Karpas-422 (cell line): ENCODE measurements at regions not wholly inside any gene's neighbourhood (a gene's known extent, or its start where the extent isn't known, plus 50 kb on each side); places are given as distances from the start of the nearest gene placed in this dataset.

Source experiments
- DNase-seq: peaks from one replicate; pipeline ENCODE4 v3.0.0-alpha.2; 2015
- H2AFZ ChIP-seq: fragments of 200-600 bp; sonication (generic); 2 replicates; pipeline ENCODE4 v1.6.1; 2014; ENCODE audit warnings: antibody characterized with exemption, low read length, mixed read lengths
- H3K27ac ChIP-seq: fragments of 200-600 bp; sonication (generic); 2 replicates; pipeline ENCODE4 v1.5.1; 2014; ENCODE audit warnings: mild to moderate bottlenecking, low read length, moderate library complexity
- H3K27me3 ChIP-seq: fragments of 200-600 bp; sonication (generic); 2 replicates; pipeline ENCODE4 v1.6.1; 2014; ENCODE audit warnings: low read length, mixed read lengths
- H3K36me3 ChIP-seq: fragments of 200-600 bp; sonication (generic); 2 replicates; pipeline ENCODE4 v1.6.1; 2014; ENCODE audit warnings: low read length, mixed read lengths; ENCODE audit not compliant: insufficient read depth
- H3K4me1 ChIP-seq: fragments of 200-600 bp; sonication (generic); 2 replicates; pipeline ENCODE4 v1.6.1; 2014; ENCODE audit warnings: mild to moderate bottlenecking, low read length, mixed read lengths
- H3K4me2 ChIP-seq: fragments of 200-600 bp; sonication (generic); 2 replicates; pipeline ENCODE4 v1.6.1; 2014; ENCODE audit warnings: low read length, low read depth, mild to moderate bottlenecking; ENCODE audit not compliant: poor library complexity, severe bottlenecking
- H3K4me3 ChIP-seq: fragments of 200-600 bp; sonication (generic); 2 replicates; pipeline ENCODE4 v1.5.1; 2014; ENCODE audit warnings: mild to moderate bottlenecking, antibody characterized with exemption, low read length, mixed read lengths
- H3K79me2 ChIP-seq: fragments of 200-600 bp; sonication (generic); 2 replicates; pipeline ENCODE4 v1.6.1; 2014; ENCODE audit warnings: mild to moderate bottlenecking, low read length, mixed read lengths
- H3K9ac ChIP-seq: fragments of 200-600 bp; sonication (generic); 2 replicates; pipeline ENCODE4 v1.6.0; 2014; ENCODE audit warnings: low read length
- H3K9me2 ChIP-seq: fragments of 200-600 bp; sonication (generic), shearing (Covaris generic); replicated peaks from 2 replicates; pipeline ENCODE4 v1.6.0; 2014; ENCODE audit warnings: mild to moderate bottlenecking, low read length, moderate library complexity; ENCODE audit not compliant: insufficient read depth
- H3K9me3 ChIP-seq: fragments of 300-700, 200-600 bp; sonication (generic); 2 replicates; pipeline ENCODE4 v1.6.1; 2014; ENCODE audit warnings: low read length, mixed read lengths
- H4K20me1 ChIP-seq: fragments of 200-600 bp; sonication (generic); 2 replicates; pipeline ENCODE4 v1.6.1; 2014; ENCODE audit warnings: mild to moderate bottlenecking, antibody characterized with exemption, low read length, low read depth; ENCODE audit not compliant: insufficient read depth

GRCh38 chr3:34016925-34017587, 218.6 kb downstream of the PDCD6IP start:
- Histone ChIP-seq H3K79me2 (no peaks in the 10 kb centered on the region), H3K9ac (no peak overlapping the region), H3K9me3 (no peaks in the 10 kb centered on the region), H3K4me2 (peak overlapping the region; percentile 42), H4K20me1 (no peaks in the 10 kb centered on the region), H3K36me3 (no peaks in the 10 kb centered on the region), H2AFZ (no peak overlapping the region), H3K4me1 (peaks cover 83% of the 10 kb centered on the region), H3K27me3 (no peaks in the 10 kb centered on the region), H3K27ac (peak overlapping the region; percentile 2; the same call in 1 of the 2 replicates), H3K4me3 (no peak overlapping the region), H3K9me2 (no peaks in the 10 kb centered on the region)
- DNase-seq = peak; percentile 57

DNA sequence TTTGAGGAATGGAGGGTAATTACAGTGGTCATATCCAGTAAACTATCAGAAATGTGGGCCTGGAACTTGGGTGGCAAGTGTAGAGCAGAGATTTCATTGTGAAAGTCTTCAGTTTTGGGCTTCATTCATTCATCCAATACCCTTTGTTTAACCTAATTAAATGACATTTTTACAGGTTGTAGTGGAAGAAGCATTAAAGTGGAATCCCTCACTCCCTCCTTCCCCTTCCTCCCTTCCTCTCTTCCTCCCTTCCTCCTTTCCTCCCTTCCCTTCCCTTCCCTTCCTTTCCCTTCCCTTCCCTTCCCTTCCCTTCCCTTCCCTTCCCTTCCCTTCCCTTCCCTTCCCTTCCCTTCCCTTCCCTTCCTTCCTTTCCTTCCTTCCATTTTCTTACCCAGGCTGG, 219.3 kb downstream of the PDCD6IP start:
- Histone ChIP-seq H3K79me2 (no peaks in the 10 kb centered on the region), H3K4me2 (peak overlapping the region; percentile 42), H3K9me3 (no peaks in the 10 kb centered on the region), H3K36me3 (no peaks in the 10 kb centered on the region), H3K9me2 (no peaks in the 10 kb centered on the region), H3K4me3 (no peak overlapping the region), H4K20me1 (no peaks in the 10 kb centered on the region), H3K4me1 (peaks cover 84% of the 10 kb centered on the region), H2AFZ (no peak overlapping the region), H3K9ac (no peak overlapping the region), H3K27ac (no peak overlapping the region), H3K27me3 (no peaks in the 10 kb centered on the region)
- no peak for DNase-seq

GRCh38 chr3:34019158-34019557, 220.7 kb downstream of the PDCD6IP start:
- Histone ChIP-seq H4K20me1 (no peaks in the 10 kb centered on the region), H3K27ac (peak overlapping the region; percentile 94), H3K4me3 (no peak overlapping the region; the same call in 1 of the 2 replicates), H3K9ac (peak overlapping the region; percentile 17; the same call in 1 of the 2 replicates), H3K4me1 (peaks cover 89% of the 10 kb centered on the region), H3K9me2 (no peaks in the 10 kb centered on the region), H3K27me3 (no peaks in the 10 kb centered on the region), H2AFZ (0 out of 2 replicates have a peak overlapping the region, but pooled peaks have one; percentile 7), H3K79me2 (no peaks in the 10 kb centered on the region), H3K9me3 (no peaks in the 10 kb centered on the region), H3K4me2 (peak overlapping the region; percentile 75), H3K36me3 (no peaks in the 10 kb centered on the region)
- DNase-seq = no peak

- H3K9me2 ChIP-seq = no peaks in the 10 kb centered on the region
- no peaks in the 10 kb centered on the region for H4K20me1 ChIP-seq
- peak overlapping the region; percentile 75 for H3K4me2 ChIP-seq
- peak overlapping the region; percentile 63 for H3K9ac ChIP-seq
- H3K36me3 ChIP-seq = no peaks in the 10 kb centered on the region
- no peak for DNase-seq
- no peaks in the 10 kb centered on the region for H3K9me3 ChIP-seq
- no peak overlapping the region for H2AFZ ChIP-seq
- H3K27me3 ChIP-seq = no peaks in the 10 kb centered on the region
- H3K79me2 ChIP-seq = no peaks in the 10 kb centered on the region
- H3K27ac ChIP-seq = peak overlapping the region; percentile 94
- peak overlapping the region; percentile 55; the same call in 1 of the 2 replicates for H3K4me3 ChIP-seq
- peaks cover 79% of the 10 kb centered on the region for H3K4me1 ChIP-seq
These were observed 221.7 kb downstream of the PDCD6IP start for GRCh38 chr3:34020170-34020569.

GRCh38 chr3:34020726-34021680, 222.6 kb downstream of the PDCD6IP start:
- no peaks in the 10 kb centered on the region for H3K9me3 ChIP-seq
- H3K27me3 ChIP-seq = no peaks in the 10 kb centered on the region
- peak overlapping the region; percentile 55 for H3K4me3 ChIP-seq
- no peaks in the 10 kb centered on the region for H3K9me2 ChIP-seq
- peak; percentile 83 for DNase-seq
- H3K79me2 ChIP-seq = no peaks in the 10 kb centered on the region
- H3K36me3 ChIP-seq = no peaks in the 10 kb centered on the region
- H2AFZ ChIP-seq = no peak overlapping the region
- peak overlapping the region; percentile 63 for H3K9ac ChIP-seq
- H3K27ac ChIP-seq = peak overlapping the region; percentile 94
- H3K4me1 ChIP-seq = peaks cover 77% of the 10 kb centered on the region
- H4K20me1 ChIP-seq = no peaks in the 10 kb centered on the region
- H3K4me2 ChIP-seq = peak overlapping the region; percentile 75

- Histone ChIP-seq H3K79me2 (no peaks in the 10 kb centered on the region), H3K27ac (peak overlapping the region; percentile 94), H3K27me3 (no peaks in the 10 kb centered on the region), H3K4me2 (peak overlapping the region; percentile 75), H4K20me1 (no peaks in the 10 kb centered on the region), H3K4me1 (peaks cover 69% of the 10 kb centered on the region), H3K9me2 (no peaks in the 10 kb centered on the region), H3K36me3 (no peaks in the 10 kb centered on the region), H3K9me3 (no peaks in the 10 kb centered on the region), H2AFZ (no peak overlapping the region), H3K4me3 (peak overlapping the region; percentile 55), H3K9ac (peak overlapping the region; percentile 63)
- DNase-seq = peak; percentile 68
These were observed 223.7 kb downstream of the PDCD6IP start for GRCh38 chr3:34022147-34022546.

DNA sequence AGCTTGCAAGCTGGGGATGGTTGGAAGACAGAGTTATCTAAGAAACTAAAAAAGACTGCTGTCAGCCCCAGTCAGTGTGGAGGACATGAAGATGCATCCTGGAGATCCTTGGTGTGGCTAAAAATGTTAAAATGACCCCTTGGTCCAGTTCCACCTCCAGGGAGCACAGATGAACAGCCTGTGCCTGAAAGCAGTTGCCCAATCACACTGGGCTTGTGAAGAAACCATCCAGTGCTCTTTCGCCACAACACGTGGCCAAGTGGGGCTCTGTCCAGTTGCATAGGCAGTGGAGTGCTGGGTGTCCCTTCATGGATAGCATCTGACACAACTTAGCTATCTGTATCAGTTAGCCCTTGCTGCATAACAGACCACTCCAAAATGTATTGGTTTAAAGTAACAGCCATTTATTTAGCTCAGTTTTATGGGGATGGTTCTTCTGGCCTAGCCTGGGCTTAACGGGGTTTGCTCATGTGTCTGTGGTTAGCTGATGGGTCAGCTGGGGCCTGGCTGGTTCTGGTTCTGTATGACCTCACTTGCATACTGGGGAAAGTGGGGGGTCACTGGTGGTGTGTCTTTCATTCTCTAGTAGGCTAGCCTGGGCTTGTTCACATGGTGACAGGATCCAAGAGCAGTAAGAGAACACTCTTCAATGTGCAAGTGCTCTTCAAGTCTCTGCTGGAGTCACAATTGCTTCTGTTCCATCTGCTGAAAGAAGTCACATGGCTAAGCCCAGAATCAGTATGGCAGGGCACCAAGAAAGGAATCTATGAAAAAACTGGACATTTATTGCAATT, 226.2 kb downstream of the PDCD6IP start:
- Histone ChIP-seq H3K9ac (no peak overlapping the region), H2AFZ (no peak overlapping the region), H4K20me1 (no peaks in the 10 kb centered on the region), H3K36me3 (no peaks in the 10 kb centered on the region), H3K27me3 (no peaks in the 10 kb centered on the region), H3K4me2 (no peak overlapping the region), H3K4me3 (no peak overlapping the region), H3K79me2 (no peaks in the 10 kb centered on the region), H3K9me2 (no peaks in the 10 kb centered on the region), H3K27ac (no peak overlapping the region), H3K4me1 (peaks cover 57% of the 10 kb centered on the region), H3K9me3 (no peaks in the 10 kb centered on the region)
- DNase-seq = peak; percentile 35
